K562 (cell line): ENCODE measurements at regions not wholly inside any gene's neighbourhood (a gene's known extent, or its start where the extent isn't known, plus 50 kb on each side); places are given as distances from the start of the nearest gene placed in this dataset.

ENCODE experiments used
- ATAC-seq: fragments of 200-7000 bp; cut with Tn5 transposase; 3 replicates; pipeline ENCODE4 v1.9.1; 2020; ENCODE audit warnings: moderate library complexity
- BruUV-seq: library from RNA; stranded (reverse); fragments of 400-500 nt; replicated peaks from 2 replicates; lab custom pipeline; 2021; lab: Mats Ljungman, UMichigan
- CTCF ChIA-PET: fragments of 300-600 bp; formaldehyde crosslinking; extraction: SDS; loops from one replicate; lab custom pipeline; 2021; ENCODE audit warnings: low intra/inter-chr PET ratio; lab: Yijun Ruan, JAX
- POLR2A ChIA-PET: fragments of 300-600, 350-650 bp; sonication (Branson Sonifier 250); formaldehyde crosslinking; extraction: SDS; loops from one replicate; lab custom pipeline; 2021; ENCODE audit warnings: antibody characterized with exemption, inconsistent platforms; lab: Yijun Ruan, JAX
- DNase-seq, 4 experiments: peaks; one replicate each; pipeline versions ENCODE4 v3.0.0 to v3.0.0-alpha.2; 2011 to 2018; ENCODE audit warnings: low spot score in 3 of 4, mixed read lengths in 3 of 4; ENCODE audit errors: extremely low read depth in 1 of 4
- FAIRE-seq: peaks from 2 replicates; lab custom pipeline; 2011; peaks lifted over from hg19 to GRCh38; lab: Jason Lieb, UNC
- H2AFZ ChIP-seq: 2 replicates; pipeline ENCODE4 v1.6.0; 2011; ENCODE audit warnings: low read depth, low read length, control low read depth, inconsistent platforms
- H3K27ac ChIP-seq: fragments of 200-600 bp; 3 replicates; pipeline ENCODE4 v1.8.0; 2011; ENCODE audit warnings: low read depth, mild to moderate bottlenecking, control low read depth, inconsistent platforms, low read length, moderate library complexity, mixed read lengths; ENCODE audit errors: extremely low read depth
- H3K27me3 ChIP-seq, 2 experiments: fragments of 300-600 bp in 1 of 2; 2 replicates in 1 of 2; 3 replicates in 1 of 2; pipeline versions ENCODE4 v1.6.0 to v1.8.0; 2011; ENCODE audit warnings: inconsistent platforms in 2 of 2, low read length in 2 of 2, mild to moderate bottlenecking in 1 of 2, mixed read lengths in 1 of 2, moderate library complexity in 1 of 2; ENCODE audit not compliant: control insufficient read depth in 2 of 2, insufficient read depth in 2 of 2
- H3K36me3 ChIP-seq: fragments of 300-600 bp; 3 replicates; pipeline ENCODE4 v1.8.0; 2011; ENCODE audit warnings: mild to moderate bottlenecking, low read length, inconsistent platforms; ENCODE audit not compliant: control insufficient read depth, insufficient read depth
- H3K4me1 ChIP-seq, 2 experiments: fragments of 200-600 bp in 1 of 2; replicated peaks in 1 of 2; 2 replicates in 1 of 2; 3 replicates in 1 of 2; pipeline versions ENCODE4 v1.5.1 to v1.8.0; 2011; ENCODE audit warnings: inconsistent platforms in 2 of 2, low read length in 2 of 2, mild to moderate bottlenecking in 1 of 2, mixed read lengths in 1 of 2, moderate library complexity in 1 of 2; ENCODE audit not compliant: control insufficient read depth in 2 of 2, insufficient read depth in 2 of 2
- H3K4me2 ChIP-seq: 2 replicates; pipeline ENCODE4 v1.6.1; 2011; ENCODE audit warnings: low read length, control low read depth, inconsistent platforms, mixed read lengths; ENCODE audit not compliant: insufficient read depth
- H3K4me3 ChIP-seq: fragments of 200-600 bp; sonication (generic), shearing (Covaris generic); 2 replicates; pipeline ENCODE4 v1.5.1; 2016; ENCODE audit warnings: control low read depth, inconsistent platforms
- H3K79me2 ChIP-seq: fragments of 200-600 bp; 3 replicates; pipeline ENCODE4 v1.8.0; 2011; ENCODE audit warnings: low read length, inconsistent platforms; ENCODE audit not compliant: control insufficient read depth, insufficient read depth
- H3K9ac ChIP-seq, 2 experiments: 2 replicates each; pipeline versions ENCODE4 v1.6.0 to v1.6.1; 2011; ENCODE audit warnings: low read depth in 2 of 2, low read length in 2 of 2, control low read depth in 1 of 2, inconsistent platforms in 1 of 2, mild to moderate bottlenecking in 1 of 2, mixed read lengths in 1 of 2; ENCODE audit not compliant: insufficient read depth in 1 of 2
- H3K9me1 ChIP-seq: one replicate; pipeline ENCODE4 v1.6.0; 2011; ENCODE audit warnings: inconsistent platforms, mild to moderate bottlenecking, low read length, moderate library complexity; ENCODE audit not compliant: control insufficient read depth, insufficient read depth
- H3K9me3 ChIP-seq: replicated peaks from 2 replicates; pipeline ENCODE4 v1.5.1; 2011; ENCODE audit warnings: low read depth, low read length, inconsistent platforms; ENCODE audit not compliant: control insufficient read depth, insufficient read depth
- H4K20me1 ChIP-seq: replicated peaks from 2 replicates; pipeline ENCODE4 v1.6.1; 2011; ENCODE audit warnings: low read length, inconsistent platforms, mixed read lengths; ENCODE audit not compliant: control insufficient read depth, insufficient read depth
- FOXK1 ChIP-seq: sonication (generic); formaldehyde crosslinking; IDR thresholded peaks from 2 replicates; pipeline ENCODE4 v1.8.0; 2022; ENCODE audit warnings: missing genetic modification reagents, mild to moderate bottlenecking, borderline replicate concordance
- HEY1 ChIP-seq: fragments of 250-450 bp; sonication (Bioruptor Pico); IDR thresholded peaks from 2 replicates; pipeline ENCODE4 v1.5.0; 2020; ENCODE audit warnings: mild to moderate bottlenecking, moderate library complexity, borderline replicate concordance
- MCM7 ChIP-seq, 2 experiments: fragments of 450-650 bp; IDR thresholded peaks; 2 replicates each; pipeline ENCODE4 v1.6.1; 2016 to 2018
- RAD21 ChIP-seq, 2 experiments: fragments of 250-450 bp in 1 of 2; fragments of 450-650 bp in 1 of 2; sonication (Bioruptor Pico) in 1 of 2; formaldehyde crosslinking in 1 of 2; IDR thresholded peaks in 1 of 2; conservative IDR thresholded peaks in 1 of 2; 2 replicates each; pipeline versions ENCODE4 v1.4.0 to v1.8.0; 2020 to 2022; ENCODE audit warnings: mild to moderate bottlenecking in 2 of 2, moderate library complexity in 1 of 2
- TEAD1 ChIP-seq, 2 experiments: fragments of 450-650 bp in 1 of 2; sonication (generic) in 1 of 2; formaldehyde crosslinking; IDR thresholded peaks; 2 replicates each; pipeline versions ENCODE4 v1.4.0 to v1.8.0; 2020 to 2022; ENCODE audit warnings: mild to moderate bottlenecking in 2 of 2, missing genetic modification reagents in 1 of 2
- TFAM ChIP-seq: fragments of 250-450 bp; sonication (Bioruptor Pico); conservative IDR thresholded peaks from 2 replicates; pipeline ENCODE4 v1.5.0; 2021; ENCODE audit warnings: mild to moderate bottlenecking, moderate library complexity
- WGBS: fragments of 100-300 bp; shearing (Covaris generic); methylation state at CpG from one replicate; pipeline ENCODE4 v1.1.6; 2016; ENCODE audit warnings: low coverage, mixed read lengths; ENCODE audit not compliant: insufficient coverage; ENCODE audit errors: missing lambda C conversion rate; 5-methylcytosine and 5-hydroxymethylcytosine counted together
- in situ Hi-C: fragments of 300-500 bp; cut with MboI; formaldehyde crosslinking; loops from 4 replicates; pipeline ENCODE4 v1.15.0; 2018; ENCODE audit warnings: inconsistent platforms, mixed read lengths
- intact Hi-C: fragments of 100-400 bp; cut with micrococcal nuclease; formaldehyde crosslinking; loops from 2 replicates; pipeline ENCODE4 v1.14.2; 2022
- TF ChIP-seq, protein P1 (sequence below): fragments of 450-650 bp; formaldehyde crosslinking; IDR thresholded peaks from 2 replicates; pipeline ENCODE4 v1.4.0; 2020; ENCODE audit warnings: mild to moderate bottlenecking, moderate library complexity

DNA sequence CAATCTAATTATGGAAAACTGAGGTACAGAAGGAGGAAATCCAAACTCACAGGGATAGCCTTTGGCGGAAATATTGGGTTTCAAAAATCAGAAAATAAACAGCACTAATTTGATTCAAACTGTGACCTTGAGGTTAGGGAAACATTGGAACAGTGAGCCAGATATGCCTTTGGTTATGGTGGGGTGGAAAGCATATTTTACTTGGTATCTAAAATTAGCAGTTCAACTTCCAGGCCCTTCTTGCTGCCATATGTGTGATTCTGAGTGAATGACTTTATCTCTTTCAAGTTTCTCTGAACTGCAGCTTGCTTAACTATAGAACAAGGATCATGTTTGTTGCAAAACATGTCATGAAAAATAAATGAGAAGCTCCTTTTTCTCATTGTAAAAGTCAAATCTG, 240.9 kb upstream of the VEGFC start:
- no peak for DNase-seq
- no peak overlapping the region for H3K27ac ChIP-seq
- ATAC-seq: no peak
- H2AFZ ChIP-seq: no peak overlapping the region
- H3K4me1 ChIP-seq: no peaks in the 10 kb centered on the region
- H3K79me2 ChIP-seq: no peaks in the 10 kb centered on the region
- intact Hi-C loops: no loop called here
- no peaks in the 10 kb centered on the region for H3K36me3 ChIP-seq
- no peaks in the 10 kb centered on the region for H3K9me1 ChIP-seq
- 0% methylated on average over 1 of the region's 1 CpG for WGBS
- H3K9ac ChIP-seq: no peak overlapping the region
- H3K9me3 ChIP-seq: no peaks in the 10 kb centered on the region
- BruUV-seq: no TSS peak
- in situ Hi-C loops: no loop called here
- no peak for TF ChIP-seq TEAD1 (CRISPR knock-in tag; IDR thresholded peaks at IDR 0.05)
- no peak for TF ChIP-seq MCM7 (IDR thresholded peaks at IDR 0.05)
- TF ChIP-seq FOXK1 (CRISPR knock-in tag): no peak
- TF ChIP-seq, protein P1, sequence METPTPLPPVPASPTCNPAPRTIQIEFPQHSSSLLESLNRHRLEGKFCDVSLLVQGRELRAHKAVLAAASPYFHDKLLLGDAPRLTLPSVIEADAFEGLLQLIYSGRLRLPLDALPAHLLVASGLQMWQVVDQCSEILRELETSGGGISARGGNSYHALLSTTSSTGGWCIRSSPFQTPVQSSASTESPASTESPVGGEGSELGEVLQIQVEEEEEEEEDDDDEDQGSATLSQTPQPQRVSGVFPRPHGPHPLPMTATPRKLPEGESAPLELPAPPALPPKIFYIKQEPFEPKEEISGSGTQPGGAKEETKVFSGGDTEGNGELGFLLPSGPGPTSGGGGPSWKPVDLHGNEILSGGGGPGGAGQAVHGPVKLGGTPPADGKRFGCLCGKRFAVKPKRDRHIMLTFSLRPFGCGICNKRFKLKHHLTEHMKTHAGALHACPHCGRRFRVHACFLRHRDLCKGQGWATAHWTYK (CRISPR knock-in tag): no peak
- no peak for TF ChIP-seq RAD21 (CRISPR knock-in tag; conservative IDR thresholded peaks at IDR 0.05 in 1 of 2, IDR thresholded peaks at IDR 0.05 in 1 of 2)
- TF ChIP-seq HEY1 (CRISPR knock-in tag): no peak
- no peak for TF ChIP-seq TFAM (CRISPR knock-in tag)
- no peak for FAIRE-seq
- CTCF ChIA-PET: no interaction called here
- no peak overlapping the region for H3K4me3 ChIP-seq
- H3K27me3 ChIP-seq: no peaks in the 10 kb centered on the region
- H3K4me2 ChIP-seq: no peak overlapping the region
- POLR2A ChIA-PET: no interaction called here
- no peaks in the 10 kb centered on the region for H4K20me1 ChIP-seq
